Cardiac muscle cell (in vitro differentiated cells and primary cell): ENCODE measurements at regions not wholly inside any gene's neighbourhood (a gene's known extent, or its start where the extent isn't known, plus 50 kb on each side); places are given as distances from the start of the nearest gene placed in this dataset.

Experiments
- DNase-seq, 2 donors: peaks; one replicate each; pipeline versions ENCODE4 v3.0.0 to v3.0.0-alpha.2; 2010 to 2017; ENCODE audit warnings: low read depth in 1 of 2, low spot score in 1 of 2
- H3K27ac ChIP-seq: fragments of 200-600 bp; sonication (generic); 2 replicates; pipeline ENCODE4 v1.5.1; 2016
- H3K27me3 ChIP-seq: fragments of 200-600 bp; sonication (generic); 2 replicates; pipeline ENCODE4 v1.6.0; 2016; ENCODE audit warnings: control low read depth
- H3K36me3 ChIP-seq: fragments of 200-600 bp; sonication (generic); 2 replicates; pipeline ENCODE4 v1.5.1; 2016; ENCODE audit warnings: control low read depth
- H3K4me1 ChIP-seq: fragments of 200-600 bp; sonication (generic); 2 replicates; pipeline ENCODE4 v1.8.1; 2017; ENCODE audit warnings: low read depth, mild to moderate bottlenecking, mixed run types
- H3K4me3 ChIP-seq: fragments of 200-600 bp; sonication (generic); 2 replicates; pipeline ENCODE4 v1.5.1; 2016; ENCODE audit warnings: mild to moderate bottlenecking
- H3K9me3 ChIP-seq: fragments of 200-600 bp; sonication (generic); 2 replicates; pipeline ENCODE4 v1.5.1; 2017; ENCODE audit warnings: low read depth, mild to moderate bottlenecking, control low read depth
- CTCF ChIP-seq: IDR thresholded peaks from 2 replicates; pipeline ENCODE4 v1.5.1; 2012; ENCODE audit warnings: low read depth, mild to moderate bottlenecking, low read length

DNA sequence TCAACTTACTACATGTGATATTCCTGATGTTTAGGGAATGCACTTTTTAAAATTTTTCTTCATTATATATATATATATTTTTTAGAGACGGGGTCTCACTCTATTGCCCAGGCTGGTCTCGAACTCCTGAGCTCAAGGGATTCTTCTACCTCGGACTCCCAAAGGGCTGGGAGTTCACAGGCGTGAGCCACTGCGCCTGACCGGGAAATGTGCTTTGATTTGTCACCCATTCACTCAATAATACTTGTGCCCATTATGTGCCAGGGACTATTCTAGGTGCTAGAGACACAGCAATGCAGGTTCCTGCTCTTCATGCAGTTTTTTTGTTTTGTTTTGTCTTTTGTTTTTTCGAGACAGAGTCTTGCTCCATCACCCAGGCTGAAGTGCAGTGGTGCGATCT lies 56.1 kb upstream of the INCENP start:
- Histone ChIP-seq H3K27me3 (no peaks in the 10 kb centered on the region), H3K4me1 (peaks cover 5% of the 10 kb centered on the region), H3K9me3 (no peaks in the 10 kb centered on the region), H3K4me3 (no peak overlapping the region), H3K27ac (no peak overlapping the region), H3K36me3 (no peaks in the 10 kb centered on the region)
- TF ChIP-seq CTCF: no peak
- DNase-seq: no peak

GRCh38 chr11:62064221-62064620 lies 59.6 kb upstream of the INCENP start:
- Histone ChIP-seq H3K4me1 (no peaks in the 10 kb centered on the region), H3K27ac (no peak overlapping the region), H3K27me3 (no peaks in the 10 kb centered on the region), H3K4me3 (no peak overlapping the region), H3K9me3 (no peaks in the 10 kb centered on the region), H3K36me3 (no peaks in the 10 kb centered on the region)
- no peak for DNase-seq
- no peak for TF ChIP-seq CTCF

- H3K36me3 ChIP-seq: no peaks in the 10 kb centered on the region
- no peak overlapping the region for H3K27ac ChIP-seq
- no peak overlapping the region for H3K4me3 ChIP-seq
- no peaks in the 10 kb centered on the region for H3K27me3 ChIP-seq
- no peaks in the 10 kb centered on the region for H3K4me1 ChIP-seq
- no peaks in the 10 kb centered on the region for H3K9me3 ChIP-seq
- DNase-seq: peak in 1 of 2 donors; percentile 42
- no peak for TF ChIP-seq CTCF
Observed at GRCh38 chr11:62062223-62062861, 61.5 kb upstream of the INCENP start.

GRCh38 chr11:62061356-62062222 lies 62.2 kb upstream of the INCENP start:
- Histone ChIP-seq H3K4me3 (no peak overlapping the region), H3K9me3 (no peaks in the 10 kb centered on the region), H3K27ac (no peak overlapping the region), H3K4me1 (no peaks in the 10 kb centered on the region), H3K36me3 (no peaks in the 10 kb centered on the region), H3K27me3 (no peaks in the 10 kb centered on the region)
- peak in 1 of 2 donors; percentile 45 for DNase-seq
- TF ChIP-seq CTCF: peak; percentile 34

DNA sequence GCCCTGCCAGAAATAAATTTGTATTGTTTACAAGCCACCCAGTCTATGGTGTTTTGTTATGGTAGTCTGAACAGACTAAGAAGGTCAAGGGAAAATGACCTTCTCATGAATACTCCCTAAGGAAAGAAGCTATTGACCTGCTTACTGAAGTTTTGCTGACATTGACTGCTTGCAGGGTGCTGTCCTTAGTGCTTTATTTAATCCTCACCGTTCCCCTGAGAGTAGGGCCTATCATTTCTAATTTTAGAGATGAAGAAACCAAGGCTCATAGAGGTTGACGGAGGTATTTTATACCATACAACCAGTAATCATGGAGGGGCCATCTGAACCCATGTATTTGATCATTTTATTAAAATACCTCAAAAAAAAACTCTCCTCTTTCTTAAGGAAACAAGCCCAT lies 66.7 kb upstream of the INCENP start:
- no peak for TF ChIP-seq CTCF
- no peak overlapping the region for H3K4me3 ChIP-seq
- no peaks in the 10 kb centered on the region for H3K9me3 ChIP-seq
- no peaks in the 10 kb centered on the region for H3K4me1 ChIP-seq
- H3K27ac ChIP-seq: no peak overlapping the region
- DNase-seq: no peak
- no peaks in the 10 kb centered on the region for H3K27me3 ChIP-seq
- no peaks in the 10 kb centered on the region for H3K36me3 ChIP-seq
